ENCODE measurements at regions not wholly inside any gene's neighbourhood (a gene's known extent, or its start where the extent isn't known, plus 50 kb on each side); places are given as distances from the start of the nearest gene placed in this dataset.

DNA sequence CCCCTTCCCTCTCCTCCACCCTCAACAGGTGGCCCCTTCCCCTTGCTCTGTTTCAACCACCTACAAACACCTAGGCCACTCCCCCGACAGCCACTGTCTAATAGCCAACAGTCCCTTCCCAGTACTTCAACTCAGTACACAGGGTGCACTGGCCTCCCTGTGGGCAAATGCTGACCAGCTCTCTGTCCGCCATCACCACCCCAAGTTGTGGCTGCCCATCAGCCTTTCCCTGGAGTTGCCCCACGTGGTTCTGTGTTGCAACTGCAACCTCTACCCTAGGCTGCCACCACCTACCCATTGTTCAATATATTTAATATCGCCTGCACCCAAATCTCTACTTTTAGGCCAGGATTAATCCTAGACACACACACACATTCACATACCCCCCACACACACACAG lies 173.5 kb downstream of the MREG start:
- no peaks in the 10 kb centered on the region for H3K27me3 ChIP-seq (ENCODE audit: insufficient read depth, poor library complexity, severe bottlenecking)
- TF ChIP-seq GABPA (IDR thresholded peaks at IDR 0.05; ENCODE audit: low read depth) (no peak), REST (IDR thresholded peaks at IDR 0.05; ENCODE audit: insufficient replicate concordance, low read depth) (no peak), SPI1 (IDR thresholded peaks at IDR 0.05; ENCODE audit: borderline replicate concordance, low read depth) (no peak), POLR2AphosphoS5 (IDR thresholded peaks at IDR 0.05; ENCODE audit: low read depth) (no peak)
- TF ChIP-seq, protein P1, sequence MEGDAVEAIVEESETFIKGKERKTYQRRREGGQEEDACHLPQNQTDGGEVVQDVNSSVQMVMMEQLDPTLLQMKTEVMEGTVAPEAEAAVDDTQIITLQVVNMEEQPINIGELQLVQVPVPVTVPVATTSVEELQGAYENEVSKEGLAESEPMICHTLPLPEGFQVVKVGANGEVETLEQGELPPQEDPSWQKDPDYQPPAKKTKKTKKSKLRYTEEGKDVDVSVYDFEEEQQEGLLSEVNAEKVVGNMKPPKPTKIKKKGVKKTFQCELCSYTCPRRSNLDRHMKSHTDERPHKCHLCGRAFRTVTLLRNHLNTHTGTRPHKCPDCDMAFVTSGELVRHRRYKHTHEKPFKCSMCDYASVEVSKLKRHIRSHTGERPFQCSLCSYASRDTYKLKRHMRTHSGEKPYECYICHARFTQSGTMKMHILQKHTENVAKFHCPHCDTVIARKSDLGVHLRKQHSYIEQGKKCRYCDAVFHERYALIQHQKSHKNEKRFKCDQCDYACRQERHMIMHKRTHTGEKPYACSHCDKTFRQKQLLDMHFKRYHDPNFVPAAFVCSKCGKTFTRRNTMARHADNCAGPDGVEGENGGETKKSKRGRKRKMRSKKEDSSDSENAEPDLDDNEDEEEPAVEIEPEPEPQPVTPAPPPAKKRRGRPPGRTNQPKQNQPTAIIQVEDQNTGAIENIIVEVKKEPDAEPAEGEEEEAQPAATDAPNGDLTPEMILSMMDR (IDR thresholded peaks at IDR 0.05; ENCODE audit: insufficient read depth, low read length), result no peak
- H3K4me3 ChIP-seq (replicated peaks; ENCODE audit: insufficient read depth, low read length), result no peak overlapping the region
- no peak for DNase-seq (ENCODE audit: low read depth in 1 of 2, low spot score in 1 of 2)
- H3K27ac ChIP-seq (replicated peaks), result no peak overlapping the region

GRCh38 chr2:215839309-215839708 lies 174.0 kb downstream of the MREG start:
- no peak overlapping the region for H3K4me3 ChIP-seq (replicated peaks; ENCODE audit: insufficient read depth, low read length)
- H3K27ac ChIP-seq (replicated peaks), result no peak overlapping the region
- no peaks in the 10 kb centered on the region for H3K27me3 ChIP-seq (ENCODE audit: insufficient read depth, poor library complexity, severe bottlenecking)
- DNase-seq (ENCODE audit: low read depth in 1 of 2, low spot score in 1 of 2), result no peak
- TF ChIP-seq, protein P1 (IDR thresholded peaks at IDR 0.05; ENCODE audit: insufficient read depth, low read length), result no peak

DNA sequence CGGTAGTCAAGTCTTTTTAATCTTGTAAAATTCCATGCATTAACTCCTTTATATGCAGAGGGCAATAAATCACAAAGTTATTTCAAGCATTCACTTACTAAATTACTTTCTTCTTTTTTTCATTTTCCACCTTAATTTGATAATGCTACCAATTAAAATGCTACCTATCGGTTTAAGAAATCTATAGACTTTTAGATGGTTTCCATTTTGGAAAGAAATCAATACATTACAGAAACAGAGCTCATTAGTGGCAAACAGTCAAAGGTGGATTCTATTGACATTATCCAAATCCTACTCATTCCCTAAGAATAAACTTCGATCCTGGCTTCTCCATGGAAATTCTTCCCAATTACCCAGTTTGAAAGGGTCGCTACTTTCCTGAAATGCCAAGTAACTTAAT lies 176.5 kb downstream of the MREG start:
- DNase-seq (ENCODE audit: low read depth in 1 of 2, low spot score in 1 of 2), result no peak
- Histone ChIP-seq H3K4me3 (replicated peaks; ENCODE audit: insufficient read depth, low read length) (no peak overlapping the region), H3K27ac (replicated peaks) (no peak overlapping the region), H3K27me3 (ENCODE audit: insufficient read depth, poor library complexity, severe bottlenecking) (no peaks in the 10 kb centered on the region)
- TF ChIP-seq, protein P1 (IDR thresholded peaks at IDR 0.05; ENCODE audit: insufficient read depth, low read length), result no peak
- TF ChIP-seq GABPA (IDR thresholded peaks at IDR 0.05; ENCODE audit: low read depth) (no peak), POLR2AphosphoS5 (IDR thresholded peaks at IDR 0.05; ENCODE audit: low read depth) (no peak), SPI1 (IDR thresholded peaks at IDR 0.05; ENCODE audit: borderline replicate concordance, low read depth) (no peak), REST (IDR thresholded peaks at IDR 0.05; ENCODE audit: insufficient replicate concordance, low read depth) (no peak)

DNA sequence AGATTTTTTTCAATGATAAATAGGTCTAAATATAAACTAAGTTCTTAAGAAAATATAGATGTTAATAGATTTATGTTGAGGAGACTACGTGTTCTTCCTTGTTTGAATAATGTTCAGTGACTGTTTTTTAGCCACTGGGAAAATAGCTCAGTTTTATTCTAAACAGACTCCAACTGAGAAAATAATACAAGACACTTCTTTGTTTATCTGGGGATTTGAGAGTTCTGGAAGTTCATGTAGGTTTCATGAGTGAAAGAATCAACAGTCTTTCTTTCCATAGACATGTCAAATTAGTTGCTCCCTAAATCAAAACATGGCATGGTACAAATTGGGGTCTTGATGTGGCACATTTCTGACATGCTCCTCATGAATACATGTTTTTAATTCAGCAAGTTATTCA lies 177.7 kb downstream of the MREG start:
- TF ChIP-seq REST (IDR thresholded peaks at IDR 0.05; ENCODE audit: insufficient replicate concordance, low read depth) (no peak), GABPA (IDR thresholded peaks at IDR 0.05; ENCODE audit: low read depth) (no peak), POLR2AphosphoS5 (IDR thresholded peaks at IDR 0.05; ENCODE audit: low read depth) (no peak), SPI1 (IDR thresholded peaks at IDR 0.05; ENCODE audit: borderline replicate concordance, low read depth) (no peak)
- TF ChIP-seq, protein P1 (IDR thresholded peaks at IDR 0.05; ENCODE audit: insufficient read depth, low read length), result no peak
- H3K4me3 ChIP-seq (replicated peaks; ENCODE audit: insufficient read depth, low read length), result no peak overlapping the region
- no peak overlapping the region for H3K27ac ChIP-seq (replicated peaks)
- H3K27me3 ChIP-seq (ENCODE audit: insufficient read depth, poor library complexity, severe bottlenecking), result no peaks in the 10 kb centered on the region
- DNase-seq (ENCODE audit: low read depth in 1 of 2, low spot score in 1 of 2), result no peak

Data from HL-60 (cell line).